T-helper 17 cell (primary cell): ENCODE measurements at regions not wholly inside any gene's neighbourhood (a gene's known extent, or its start where the extent isn't known, plus 50 kb on each side); places are given as distances from the start of the nearest gene placed in this dataset.
A peak's percentile ranks its signal among the peaks of the same experiment; 100 is the strongest.
"Not testable (repeated sequence)": the region's sequence is repeated elsewhere in the genome, so short reads cannot be mapped to it uniquely, and the experiment has no call there.

Experiments
- ATAC-seq: fragments of 150-1000 bp; cut with Tn5 transposase; 2 replicates; pipeline ENCODE4 v1.10.0; 2021; ENCODE audit warnings: mild to moderate bottlenecking, moderate library complexity
- DNase-seq, 3 donors: peaks; one replicate each; pipeline versions ENCODE4 v3.0.0 to v3.0.0-alpha.2; 2020 to 2021
- H3K9me3 ChIP-seq: one replicate; pipeline ENCODE4 v1.7.0; 2013; ENCODE audit warnings: low read length, mild to moderate bottlenecking; ENCODE audit not compliant: control insufficient read depth, poor library complexity, severe bottlenecking
- H3K27ac Mint-ChIP-seq: one replicate; pipeline ENCODE4 v1.8.0; 2022; ENCODE audit warnings: mild to moderate bottlenecking, moderate library complexity, mixed read lengths
- H3K27me3 Mint-ChIP-seq: one replicate; pipeline ENCODE4 v1.8.0; 2022; ENCODE audit warnings: mixed read lengths
- H3K36me3 Mint-ChIP-seq: one replicate; pipeline ENCODE4 v1.8.0; 2022; ENCODE audit warnings: low read depth, mixed read lengths
- H3K4me1 Mint-ChIP-seq: one replicate; pipeline ENCODE4 v1.8.0; 2022; ENCODE audit warnings: mild to moderate bottlenecking, mixed read lengths
- H3K4me3 Mint-ChIP-seq: one replicate; pipeline ENCODE4 v1.8.0; 2022; ENCODE audit warnings: mild to moderate bottlenecking, moderate library complexity, mixed read lengths

DNA sequence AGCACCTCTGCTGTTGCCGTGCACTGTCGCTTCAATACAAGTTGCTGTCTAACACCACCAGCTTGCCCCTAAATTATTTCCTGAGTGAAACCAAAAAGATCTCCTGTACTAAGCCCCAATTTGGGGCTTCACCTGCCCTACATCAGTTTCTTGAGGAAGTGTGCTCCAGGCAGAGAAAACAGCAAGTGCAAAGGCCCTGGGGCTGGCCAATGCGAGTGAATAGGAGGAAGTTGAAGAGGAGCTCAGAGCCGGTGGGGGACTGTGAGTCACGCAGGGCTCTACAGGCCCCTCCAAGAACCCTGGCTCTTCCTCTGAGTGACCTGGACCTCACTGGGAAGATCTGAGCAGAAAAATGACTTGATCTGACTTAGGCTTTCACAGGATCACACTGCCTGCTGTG, 117.2 kb downstream of the IPO8 start:
- DNase-seq, result no peak
- Mint-ChIP-seq H3K36me3 (no peaks in the 10 kb centered on the region), H3K4me1 (peaks cover 2% of the 10 kb centered on the region), H3K27ac (no peak overlapping the region), H3K4me3 (no peak overlapping the region), H3K27me3 (no peaks in the 10 kb centered on the region)
- no peaks in the 10 kb centered on the region for H3K9me3 ChIP-seq
- no peak for ATAC-seq

DNA sequence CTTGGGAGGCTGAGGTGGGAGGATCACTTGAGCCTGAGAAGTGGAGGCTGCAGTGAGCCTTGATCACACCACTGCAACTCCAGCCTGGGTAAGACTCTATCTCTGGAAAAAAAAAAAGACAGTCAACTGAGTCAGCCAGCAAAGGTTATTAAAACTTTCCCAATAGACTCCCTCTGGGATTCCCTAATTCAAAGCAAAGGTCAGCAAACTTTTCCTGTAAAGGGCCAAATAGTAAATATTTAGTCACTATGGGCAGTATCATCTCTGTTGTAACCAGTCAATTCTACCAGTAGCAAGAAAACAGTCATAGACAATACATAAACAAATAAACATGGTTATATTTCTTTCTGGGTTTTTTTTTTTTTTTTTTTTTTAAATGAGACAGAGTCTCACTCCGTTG, 122.5 kb downstream of the IPO8 start:
- H3K4me3 Mint-ChIP-seq, result no peak overlapping the region
- no peak for ATAC-seq
- H3K27me3 Mint-ChIP-seq, result peaks cover 16% of the 10 kb centered on the region
- no peaks in the 10 kb centered on the region for H3K36me3 Mint-ChIP-seq
- H3K4me1 Mint-ChIP-seq, result no peaks in the 10 kb centered on the region
- no peak for DNase-seq
- no peak overlapping the region for H3K27ac Mint-ChIP-seq
- H3K9me3 ChIP-seq, result no peaks in the 10 kb centered on the region

DNA sequence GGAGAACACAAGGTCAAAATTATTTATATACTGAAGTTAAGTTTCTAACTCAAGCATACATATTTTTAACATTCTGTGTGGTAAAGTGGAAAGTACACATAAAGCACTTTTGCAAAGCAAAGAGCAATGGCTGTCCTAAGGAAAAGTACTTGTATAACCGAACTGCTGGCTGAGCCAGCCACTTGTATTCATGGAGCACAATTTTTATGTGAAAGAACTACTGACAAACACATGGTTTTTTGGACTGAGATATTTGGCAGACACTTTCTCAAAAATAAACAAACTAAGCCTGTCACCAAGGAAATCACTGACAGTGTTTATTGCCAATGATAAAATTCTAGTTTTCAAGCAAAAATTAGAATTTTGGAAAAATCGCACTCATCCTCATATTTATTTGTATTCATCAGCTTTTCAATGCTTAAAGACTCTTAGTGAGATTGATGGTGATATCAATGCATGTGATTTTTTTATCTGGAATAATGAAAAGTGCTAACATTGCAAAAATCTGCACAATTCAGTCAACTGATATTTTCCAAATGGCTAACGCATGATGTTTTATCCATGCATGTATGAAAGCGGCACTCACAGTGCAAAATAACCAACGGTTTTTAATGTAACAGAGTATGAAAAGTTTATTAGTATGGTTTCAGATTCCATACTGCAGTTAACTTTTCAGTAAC, 125.3 kb downstream of the IPO8 start:
- DNase-seq (no peak), ATAC-seq (no peak)
- Mint-ChIP-seq H3K36me3 (no peaks in the 10 kb centered on the region), H3K4me3 (no peak overlapping the region), H3K4me1 (no peaks in the 10 kb centered on the region), H3K27ac (no peak overlapping the region), H3K27me3 (peaks cover 16% of the 10 kb centered on the region)
- no peaks in the 10 kb centered on the region for H3K9me3 ChIP-seq

DNA sequence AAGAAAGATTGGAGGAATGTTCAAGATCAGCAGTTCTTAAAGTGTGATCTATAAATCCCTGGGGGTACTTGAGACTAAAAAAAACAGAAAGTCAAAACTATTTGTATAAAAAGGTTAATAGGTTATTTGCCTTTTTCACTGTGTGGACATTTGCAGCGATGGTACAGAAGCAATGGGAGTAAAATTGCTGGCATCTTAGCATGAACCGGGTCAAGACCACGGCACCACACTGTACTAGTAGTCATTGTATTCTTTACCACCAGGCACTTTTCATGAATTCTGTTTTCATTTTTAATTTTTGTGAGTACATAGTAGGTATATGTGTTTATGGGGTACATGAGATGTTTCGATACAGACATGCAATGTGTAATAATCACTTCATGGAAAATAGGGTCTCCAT, 126.2 kb downstream of the IPO8 start:
- no peaks in the 10 kb centered on the region for H3K9me3 ChIP-seq
- no peak overlapping the region for H3K4me3 Mint-ChIP-seq
- no peaks in the 10 kb centered on the region for H3K4me1 Mint-ChIP-seq
- no peak overlapping the region for H3K27ac Mint-ChIP-seq
- H3K27me3 Mint-ChIP-seq, result peaks cover 16% of the 10 kb centered on the region
- H3K36me3 Mint-ChIP-seq, result no peaks in the 10 kb centered on the region
- DNase-seq (no peak), ATAC-seq (no peak)

DNA sequence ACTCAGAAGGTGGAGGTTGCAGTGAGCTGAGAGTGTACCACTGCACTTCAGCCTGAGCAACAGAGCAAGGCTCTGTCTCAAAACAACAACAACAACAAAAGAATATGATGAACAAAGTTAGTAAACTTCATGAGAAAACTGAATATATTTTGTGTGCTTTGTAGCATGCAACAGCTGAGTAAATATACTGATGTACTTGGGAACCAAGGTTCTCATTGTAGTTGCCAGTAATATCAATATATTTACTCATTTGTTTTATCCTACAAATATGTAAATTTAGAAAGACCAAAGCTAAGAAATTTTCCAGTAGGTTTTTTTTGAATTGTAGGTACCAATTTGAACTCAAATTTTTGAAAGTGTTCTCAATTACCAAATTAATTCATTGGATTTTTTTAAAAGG, 127.2 kb downstream of the IPO8 start:
- H3K27ac Mint-ChIP-seq, result no peak overlapping the region
- no peaks in the 10 kb centered on the region for H3K36me3 Mint-ChIP-seq

DNA sequence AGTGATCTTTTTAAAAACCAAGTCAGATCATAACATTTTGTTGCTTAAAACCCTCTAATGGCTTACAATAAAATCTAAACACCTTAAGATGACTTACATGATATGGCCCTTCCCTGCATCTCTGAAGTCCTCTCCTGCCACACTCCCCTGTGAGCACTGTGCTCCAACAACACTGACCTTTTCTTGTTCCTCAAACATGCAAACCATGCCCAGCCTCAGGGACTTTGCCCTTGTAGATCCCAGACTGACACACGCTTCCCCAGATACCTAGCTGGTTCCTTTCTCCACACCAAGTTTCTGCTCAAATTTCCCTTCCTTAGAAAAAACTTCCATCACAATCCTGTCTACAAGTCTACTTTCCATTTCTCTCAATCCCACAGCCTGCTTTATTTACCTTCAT, 128.6 kb downstream of the IPO8 start:
- DNase-seq (no peak), ATAC-seq (no peak)
- no peak overlapping the region for H3K27ac Mint-ChIP-seq
- H3K4me1 Mint-ChIP-seq, result no peaks in the 10 kb centered on the region
- no peaks in the 10 kb centered on the region for H3K36me3 Mint-ChIP-seq
- no peaks in the 10 kb centered on the region for H3K9me3 ChIP-seq
- H3K4me3 Mint-ChIP-seq, result no peak overlapping the region
- H3K27me3 Mint-ChIP-seq, result peaks cover 5% of the 10 kb centered on the region

More for the DNA sequence above, 127.2 kb downstream of the IPO8 start:
- H3K9me3 ChIP-seq, result no peaks in the 10 kb centered on the region
- H3K4me1 Mint-ChIP-seq, result no peaks in the 10 kb centered on the region
- peaks cover 16% of the 10 kb centered on the region for H3K27me3 Mint-ChIP-seq
- ATAC-seq, result no peak
- no peak for DNase-seq
- H3K4me3 Mint-ChIP-seq, result no peak overlapping the region

DNA sequence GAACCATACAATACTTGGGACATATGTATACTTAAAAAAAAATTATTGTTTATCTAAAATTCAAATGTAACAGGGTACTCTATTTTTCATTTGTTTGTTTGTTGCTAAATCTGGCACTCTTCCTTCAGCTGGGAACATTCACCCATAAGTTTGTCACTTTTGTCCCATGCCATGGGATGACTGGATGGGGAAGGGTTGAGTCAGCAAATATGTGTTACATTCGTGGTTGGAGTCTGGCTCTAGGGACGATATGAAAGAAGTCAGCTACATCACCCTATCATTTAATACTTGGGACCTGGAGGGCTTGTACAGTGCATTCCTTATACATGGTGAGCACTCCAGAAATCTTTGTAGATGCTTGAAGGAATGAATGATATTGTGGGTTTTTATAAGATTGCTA, 131.3 kb downstream of the IPO8 start:
- no peak for ATAC-seq
- H3K27me3 Mint-ChIP-seq, result no peaks in the 10 kb centered on the region
- H3K4me3 Mint-ChIP-seq, result no peak overlapping the region
- no peak for DNase-seq
- no peaks in the 10 kb centered on the region for H3K36me3 Mint-ChIP-seq
- H3K27ac Mint-ChIP-seq, result no peak overlapping the region
- no peaks in the 10 kb centered on the region for H3K4me1 Mint-ChIP-seq
- H3K9me3 ChIP-seq, result no peaks in the 10 kb centered on the region

DNA sequence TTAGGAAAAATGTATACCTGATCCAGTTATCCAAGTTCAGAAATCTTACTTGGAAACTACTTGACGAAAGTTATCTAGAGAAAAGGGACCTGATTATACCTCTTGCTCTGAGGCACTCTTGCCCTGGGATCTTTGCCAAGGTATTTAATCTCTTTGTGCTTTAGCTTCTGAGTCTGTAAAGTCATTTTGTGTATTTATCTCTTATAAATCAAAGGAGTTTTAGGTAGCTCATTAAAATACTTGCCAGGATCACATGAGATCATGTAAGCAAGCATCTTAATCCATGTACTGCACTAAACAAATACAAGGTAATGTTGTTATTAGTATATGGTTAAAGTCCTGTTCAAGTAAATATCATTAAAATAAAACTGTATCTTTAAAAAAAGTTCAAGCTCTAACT, 147.5 kb downstream of the IPO8 start:
- Mint-ChIP-seq H3K36me3 (no peaks in the 10 kb centered on the region), H3K4me3 (no peak overlapping the region), H3K4me1 (no peaks in the 10 kb centered on the region), H3K27ac (no peak overlapping the region), H3K27me3 (no peaks in the 10 kb centered on the region)
- H3K9me3 ChIP-seq, result no peaks in the 10 kb centered on the region
- DNase-seq, result no peak
- ATAC-seq, result no peak

DNA sequence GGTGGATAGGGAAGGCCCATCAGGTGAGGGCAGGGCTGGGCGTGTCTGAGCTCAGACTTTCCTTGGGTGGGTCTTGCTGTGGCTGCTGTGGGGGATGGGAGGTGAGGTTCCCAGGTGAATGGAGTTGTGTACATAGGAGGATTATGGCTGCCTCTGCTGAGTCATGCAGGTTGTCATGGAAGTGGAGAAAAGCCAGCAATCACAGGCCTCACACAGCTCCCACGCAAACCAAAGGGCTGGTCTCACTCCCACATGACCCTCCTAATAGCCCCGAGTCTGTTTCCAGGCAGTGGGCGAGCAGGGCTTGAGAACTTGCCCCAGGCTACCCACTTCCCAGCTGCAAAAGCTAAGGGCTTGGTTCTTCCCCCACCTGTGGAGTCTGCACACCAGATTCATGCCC, 149.5 kb downstream of the IPO8 start:
- DNase-seq (no peak), ATAC-seq (no peak)
- H3K36me3 Mint-ChIP-seq, result no peaks in the 10 kb centered on the region
- no peaks in the 10 kb centered on the region for H3K9me3 ChIP-seq
- no peaks in the 10 kb centered on the region for H3K4me1 Mint-ChIP-seq
- H3K27ac Mint-ChIP-seq, result no peak overlapping the region
- no peaks in the 10 kb centered on the region for H3K27me3 Mint-ChIP-seq
- H3K4me3 Mint-ChIP-seq, result no peak overlapping the region

DNA sequence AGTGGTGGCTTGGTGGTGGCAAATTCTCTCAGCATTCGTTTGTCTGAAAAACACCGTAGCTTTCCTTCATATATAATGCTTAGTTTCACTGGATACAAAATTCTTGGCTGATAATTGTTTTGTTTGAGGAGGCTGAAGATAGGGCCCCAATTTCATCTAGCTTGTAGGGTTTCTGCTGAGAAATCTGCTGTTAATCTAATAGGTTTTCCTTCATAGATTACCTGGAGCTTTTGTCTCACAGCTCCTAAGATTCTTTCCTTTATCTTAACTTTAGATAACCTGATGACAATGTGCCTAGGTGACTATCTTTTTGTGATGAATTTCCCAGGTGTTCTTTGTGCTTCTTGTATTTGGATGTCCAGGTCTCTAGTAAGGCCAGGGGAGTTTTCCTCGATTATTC, 151.0 kb downstream of the IPO8 start:
- H3K4me3 Mint-ChIP-seq, H3K27ac Mint-ChIP-seq, H3K36me3 Mint-ChIP-seq, DNase-seq, ATAC-seq, H3K27me3 Mint-ChIP-seq, H3K9me3 ChIP-seq, H3K4me1 Mint-ChIP-seq: not testable (repeated sequence)

DNA sequence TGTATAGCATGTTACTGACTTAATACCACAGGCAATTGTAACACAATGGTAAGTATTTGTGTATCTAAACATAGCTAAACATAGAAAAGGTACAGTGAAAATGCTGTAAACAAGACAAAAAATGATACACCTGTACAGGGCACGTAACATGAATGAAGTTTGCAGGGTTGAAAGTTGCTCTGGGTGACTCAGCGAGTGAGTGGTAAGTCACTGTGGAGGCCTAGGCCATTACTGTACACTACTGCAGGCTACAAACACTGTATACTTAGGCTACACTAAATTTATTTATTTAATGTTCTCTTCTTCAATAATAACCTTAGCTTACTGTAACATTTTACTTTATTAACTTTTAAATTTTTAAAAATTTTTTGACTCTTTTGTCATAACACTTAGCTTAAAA, 158.4 kb downstream of the IPO8 start:
- H3K4me3 Mint-ChIP-seq, result no peak overlapping the region

DNA sequence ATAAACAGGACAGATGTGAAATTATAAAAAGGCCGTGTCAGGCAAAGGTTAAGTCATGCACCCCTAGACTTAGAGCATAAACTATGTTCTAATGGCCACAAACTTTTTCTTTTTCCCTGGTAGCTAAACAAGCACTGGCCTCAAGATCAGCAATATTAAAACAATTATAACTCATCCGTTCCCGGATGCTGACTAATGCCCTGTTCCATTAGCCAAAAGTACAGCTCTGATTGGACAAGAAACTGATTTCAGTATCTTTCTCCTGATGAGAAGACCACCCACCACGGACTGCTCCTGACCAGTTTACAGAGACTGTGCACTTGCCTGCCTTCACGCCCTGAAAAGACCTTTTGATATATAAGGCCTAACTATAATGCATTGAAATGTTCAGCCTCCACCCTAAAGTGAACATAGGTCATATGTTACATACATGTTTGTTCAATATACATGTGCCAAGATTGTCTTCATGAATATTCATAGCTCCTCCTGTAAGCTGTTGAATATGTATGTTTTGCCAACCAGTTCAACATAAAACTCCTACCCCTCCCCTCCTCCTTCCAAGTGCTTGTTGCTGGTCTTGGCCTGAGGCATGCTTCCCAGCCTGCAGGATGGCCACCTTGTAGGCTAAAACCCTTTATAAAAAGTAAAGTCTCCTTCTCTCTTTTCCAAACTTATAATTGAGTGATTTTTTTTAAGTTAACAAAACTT, 162.0 kb downstream of the IPO8 start:
- H3K27ac Mint-ChIP-seq, result no peak overlapping the region
- peak overlapping the region; percentile 36 for H3K4me3 Mint-ChIP-seq
- H3K4me1 Mint-ChIP-seq, result no peaks in the 10 kb centered on the region
- H3K9me3 ChIP-seq, result no peaks in the 10 kb centered on the region
- DNase-seq (no peak), ATAC-seq (no peak)
- H3K36me3 Mint-ChIP-seq, result no peaks in the 10 kb centered on the region
- peaks cover 30% of the 10 kb centered on the region for H3K27me3 Mint-ChIP-seq

More for the DNA sequence above, 158.4 kb downstream of the IPO8 start:
- H3K9me3 ChIP-seq, result no peaks in the 10 kb centered on the region
- ATAC-seq (no peak), DNase-seq (no peak)
- no peaks in the 10 kb centered on the region for H3K4me1 Mint-ChIP-seq
- H3K27me3 Mint-ChIP-seq, result peaks cover 16% of the 10 kb centered on the region
- H3K36me3 Mint-ChIP-seq, result no peaks in the 10 kb centered on the region
- H3K27ac Mint-ChIP-seq, result no peak overlapping the region

DNA sequence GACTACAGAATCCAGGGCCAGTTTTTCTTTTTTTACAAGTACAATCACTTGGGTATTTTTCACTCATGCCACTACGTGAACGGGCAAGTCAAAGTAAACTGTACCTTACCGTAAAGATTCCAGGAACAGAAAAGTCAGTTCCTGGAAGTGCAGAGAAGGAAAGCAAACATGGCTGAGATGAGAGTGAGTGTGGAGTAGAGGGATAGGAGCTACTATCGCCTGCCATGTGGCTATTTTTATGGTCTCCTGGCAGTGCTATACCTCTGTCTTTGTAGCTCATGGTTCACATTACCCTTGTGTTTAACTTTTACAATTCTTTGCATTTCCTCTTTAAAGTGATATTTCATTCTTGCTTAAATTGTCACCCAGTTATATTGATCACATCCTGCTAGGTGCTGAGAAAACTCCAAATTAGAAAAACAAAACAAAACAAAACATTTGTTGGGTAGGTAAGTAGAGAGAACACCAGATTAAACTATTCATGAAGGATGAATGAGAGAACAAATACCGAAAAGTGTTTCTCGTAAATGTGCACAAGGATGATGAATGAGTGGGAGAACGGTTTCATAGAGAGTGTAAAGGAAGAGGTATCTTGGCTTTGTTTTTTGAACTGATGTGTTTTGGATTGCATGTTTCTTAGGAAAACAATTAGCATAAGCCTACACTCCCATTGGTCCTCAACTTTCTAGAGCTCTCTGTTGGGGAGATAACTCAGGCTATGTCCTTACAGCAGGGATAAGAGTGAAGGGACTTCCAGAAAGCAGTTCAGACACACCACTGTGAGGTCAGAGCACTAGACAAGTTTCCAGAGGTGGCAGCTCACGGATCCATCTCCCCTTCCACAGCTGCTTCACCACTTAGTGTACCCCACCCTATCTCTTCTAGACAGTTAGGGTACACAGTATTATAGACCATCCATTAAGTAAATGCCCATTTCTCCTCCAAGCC, 163.7 kb downstream of the IPO8 start:
- H3K4me3 Mint-ChIP-seq, result no peak overlapping the region
- no peaks in the 10 kb centered on the region for H3K4me1 Mint-ChIP-seq
- DNase-seq (no peak), ATAC-seq (no peak)
- H3K9me3 ChIP-seq, result peaks cover 3% of the 10 kb centered on the region
- H3K27me3 Mint-ChIP-seq, result peaks cover 30% of the 10 kb centered on the region
- no peaks in the 10 kb centered on the region for H3K36me3 Mint-ChIP-seq
- H3K27ac Mint-ChIP-seq, result no peak overlapping the region
